ENCODE measurements at regions not wholly inside any gene's neighbourhood (a gene's known extent, or its start where the extent isn't known, plus 50 kb on each side); places are given as distances from the start of the nearest gene placed in this dataset.

GRCh38 chrX:18065956-18066355, 154.7 kb downstream of the BEND2 start:
- TF ChIP-seq, protein P1, sequence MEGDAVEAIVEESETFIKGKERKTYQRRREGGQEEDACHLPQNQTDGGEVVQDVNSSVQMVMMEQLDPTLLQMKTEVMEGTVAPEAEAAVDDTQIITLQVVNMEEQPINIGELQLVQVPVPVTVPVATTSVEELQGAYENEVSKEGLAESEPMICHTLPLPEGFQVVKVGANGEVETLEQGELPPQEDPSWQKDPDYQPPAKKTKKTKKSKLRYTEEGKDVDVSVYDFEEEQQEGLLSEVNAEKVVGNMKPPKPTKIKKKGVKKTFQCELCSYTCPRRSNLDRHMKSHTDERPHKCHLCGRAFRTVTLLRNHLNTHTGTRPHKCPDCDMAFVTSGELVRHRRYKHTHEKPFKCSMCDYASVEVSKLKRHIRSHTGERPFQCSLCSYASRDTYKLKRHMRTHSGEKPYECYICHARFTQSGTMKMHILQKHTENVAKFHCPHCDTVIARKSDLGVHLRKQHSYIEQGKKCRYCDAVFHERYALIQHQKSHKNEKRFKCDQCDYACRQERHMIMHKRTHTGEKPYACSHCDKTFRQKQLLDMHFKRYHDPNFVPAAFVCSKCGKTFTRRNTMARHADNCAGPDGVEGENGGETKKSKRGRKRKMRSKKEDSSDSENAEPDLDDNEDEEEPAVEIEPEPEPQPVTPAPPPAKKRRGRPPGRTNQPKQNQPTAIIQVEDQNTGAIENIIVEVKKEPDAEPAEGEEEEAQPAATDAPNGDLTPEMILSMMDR (conservative IDR thresholded peaks at IDR 0.05; ENCODE audit: low read length): no peak
- TF ChIP-seq EZH2phosphoT487 (IDR thresholded peaks at IDR 0.05; ENCODE audit: borderline replicate concordance, low read depth, low read length): no peak

Measured in OCI-LY7 (cell line).